WI38 (cell line): ENCODE measurements at regions not wholly inside any gene's neighbourhood (a gene's known extent, or its start where the extent isn't known, plus 50 kb on each side); places are given as distances from the start of the nearest gene placed in this dataset.

ENCODE experiments used
- H3K4me3 ChIP-seq: 2 replicates; pipeline ENCODE4 v1.5.1; 2011; ENCODE audit warnings: low read depth, mild to moderate bottlenecking, control low read depth, low read length
- TF ChIP-seq, protein P1 (sequence below): IDR thresholded peaks from 2 replicates; pipeline ENCODE4 v1.5.1; 2012; ENCODE audit warnings: low read depth, mild to moderate bottlenecking, control low read depth, low read length

DNA sequence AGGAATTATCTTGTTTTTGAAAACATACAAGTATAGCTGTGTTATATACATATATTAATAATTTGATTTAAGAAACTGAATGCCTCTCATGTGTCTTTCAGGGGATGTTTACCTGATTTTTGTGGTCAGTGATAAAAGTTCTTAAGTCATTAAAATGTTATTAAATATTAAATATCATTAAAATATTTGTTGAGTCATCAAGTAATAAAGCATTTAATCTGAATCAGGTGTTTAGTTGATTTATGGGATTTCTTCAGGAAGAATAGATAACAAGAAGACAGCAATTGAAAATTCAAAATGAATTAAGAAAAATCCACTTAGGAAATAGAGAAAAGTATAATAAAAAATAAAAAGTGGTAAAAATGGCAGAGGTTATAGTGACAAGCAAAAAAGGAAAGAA lies 361.9 kb upstream of the EYS start:
- TF ChIP-seq, protein P1, sequence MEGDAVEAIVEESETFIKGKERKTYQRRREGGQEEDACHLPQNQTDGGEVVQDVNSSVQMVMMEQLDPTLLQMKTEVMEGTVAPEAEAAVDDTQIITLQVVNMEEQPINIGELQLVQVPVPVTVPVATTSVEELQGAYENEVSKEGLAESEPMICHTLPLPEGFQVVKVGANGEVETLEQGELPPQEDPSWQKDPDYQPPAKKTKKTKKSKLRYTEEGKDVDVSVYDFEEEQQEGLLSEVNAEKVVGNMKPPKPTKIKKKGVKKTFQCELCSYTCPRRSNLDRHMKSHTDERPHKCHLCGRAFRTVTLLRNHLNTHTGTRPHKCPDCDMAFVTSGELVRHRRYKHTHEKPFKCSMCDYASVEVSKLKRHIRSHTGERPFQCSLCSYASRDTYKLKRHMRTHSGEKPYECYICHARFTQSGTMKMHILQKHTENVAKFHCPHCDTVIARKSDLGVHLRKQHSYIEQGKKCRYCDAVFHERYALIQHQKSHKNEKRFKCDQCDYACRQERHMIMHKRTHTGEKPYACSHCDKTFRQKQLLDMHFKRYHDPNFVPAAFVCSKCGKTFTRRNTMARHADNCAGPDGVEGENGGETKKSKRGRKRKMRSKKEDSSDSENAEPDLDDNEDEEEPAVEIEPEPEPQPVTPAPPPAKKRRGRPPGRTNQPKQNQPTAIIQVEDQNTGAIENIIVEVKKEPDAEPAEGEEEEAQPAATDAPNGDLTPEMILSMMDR: no peak
- H3K4me3 ChIP-seq: no peak overlapping the region

DNA sequence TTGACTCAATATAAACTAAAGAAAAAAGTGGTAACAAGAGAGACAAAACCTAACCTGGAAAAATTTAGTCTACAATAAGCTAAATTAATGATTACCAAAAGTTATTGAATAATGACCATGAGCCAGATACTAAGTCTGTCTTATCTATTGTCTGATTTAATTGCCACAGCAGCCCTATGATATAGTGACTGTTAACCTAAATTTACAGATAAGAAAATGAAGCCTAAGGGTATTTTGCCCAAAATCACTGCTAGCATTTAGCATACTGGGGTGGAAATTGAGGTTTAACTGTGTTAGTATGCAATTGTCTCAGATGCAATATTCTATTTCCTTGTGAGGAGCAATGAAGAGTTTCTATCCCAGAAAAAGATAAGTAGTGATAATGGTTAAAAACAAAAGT lies 361.0 kb upstream of the EYS start:
- TF ChIP-seq, protein P1: no peak
- no peak overlapping the region for H3K4me3 ChIP-seq

DNA sequence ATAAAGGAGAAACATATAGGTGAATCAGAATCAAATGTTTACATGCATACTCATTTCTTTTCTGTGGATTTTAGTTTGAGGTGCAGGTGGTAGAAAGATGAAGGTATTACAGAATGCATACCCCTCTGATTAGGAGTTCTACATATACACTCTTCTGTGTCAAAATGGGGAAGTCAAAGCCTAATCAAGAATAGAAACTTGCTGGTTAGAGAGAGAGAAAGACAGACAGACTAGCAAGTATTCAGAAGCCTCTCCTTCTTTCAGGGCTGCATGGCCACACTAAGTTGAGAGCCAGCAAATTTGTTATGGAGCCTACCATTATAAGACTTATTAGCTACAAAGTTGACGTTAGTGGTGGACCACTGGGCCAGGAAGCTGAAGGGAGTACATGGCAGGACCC lies 358.3 kb upstream of the EYS start:
- no peak overlapping the region for H3K4me3 ChIP-seq
- TF ChIP-seq, protein P1: no peak

DNA sequence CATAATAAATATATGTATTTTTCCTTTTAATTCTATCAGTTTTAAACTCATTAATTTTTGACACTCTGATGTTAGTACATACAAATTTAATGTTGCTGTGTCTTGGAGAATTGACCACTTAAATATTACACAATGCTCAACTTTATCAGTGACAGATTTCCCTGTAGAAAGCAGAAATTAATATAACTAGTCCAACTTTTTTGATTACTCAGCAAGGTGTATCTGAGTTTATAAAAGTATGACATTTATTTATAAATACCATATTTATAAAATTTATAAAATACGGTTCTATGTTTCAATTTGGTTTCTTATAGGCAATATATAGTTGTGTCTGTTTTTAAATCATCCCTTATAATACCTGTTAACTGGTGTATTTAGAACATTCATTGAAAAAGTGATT lies 350.0 kb upstream of the EYS start:
- H3K4me3 ChIP-seq: no peak overlapping the region
- TF ChIP-seq, protein P1: no peak

DNA sequence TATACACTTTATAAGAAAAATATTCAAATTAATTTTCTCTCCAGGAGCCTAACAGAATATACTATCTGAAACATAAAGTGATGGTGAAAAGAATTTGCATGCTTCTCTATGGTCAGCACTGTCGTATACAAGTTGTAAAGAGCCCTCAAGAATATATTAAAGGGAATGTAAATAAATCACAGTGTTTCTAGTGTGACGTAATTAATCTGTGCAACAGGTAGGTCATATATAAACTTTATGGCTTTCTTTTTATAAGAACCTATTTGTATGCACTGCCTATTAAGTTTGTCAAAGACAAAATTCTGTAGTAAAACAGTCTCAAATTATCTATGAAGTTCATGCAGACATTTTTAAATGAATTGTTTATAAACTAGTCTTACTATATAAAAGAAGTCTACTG lies 347.9 kb upstream of the EYS start:
- no peak overlapping the region for H3K4me3 ChIP-seq
- TF ChIP-seq, protein P1: no peak

DNA sequence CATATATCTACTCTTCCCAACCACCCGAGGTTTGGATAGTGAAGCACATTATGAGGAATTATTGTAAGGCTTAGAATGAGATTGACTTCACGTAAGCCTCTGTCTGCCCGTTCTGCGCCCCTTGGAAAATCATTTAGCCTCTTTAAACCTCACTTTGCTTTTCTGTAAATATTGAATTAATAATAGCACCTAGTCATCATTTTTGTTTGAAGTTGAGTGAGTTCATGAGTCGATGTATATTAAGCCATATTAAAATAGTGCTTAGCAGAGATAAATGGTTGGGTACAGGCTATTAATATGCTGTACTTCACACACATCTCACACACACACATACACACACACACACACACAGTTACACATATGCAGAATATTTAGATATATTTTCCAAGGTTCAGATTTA lies 344.8 kb upstream of the EYS start:
- TF ChIP-seq, protein P1: no peak

DNA sequence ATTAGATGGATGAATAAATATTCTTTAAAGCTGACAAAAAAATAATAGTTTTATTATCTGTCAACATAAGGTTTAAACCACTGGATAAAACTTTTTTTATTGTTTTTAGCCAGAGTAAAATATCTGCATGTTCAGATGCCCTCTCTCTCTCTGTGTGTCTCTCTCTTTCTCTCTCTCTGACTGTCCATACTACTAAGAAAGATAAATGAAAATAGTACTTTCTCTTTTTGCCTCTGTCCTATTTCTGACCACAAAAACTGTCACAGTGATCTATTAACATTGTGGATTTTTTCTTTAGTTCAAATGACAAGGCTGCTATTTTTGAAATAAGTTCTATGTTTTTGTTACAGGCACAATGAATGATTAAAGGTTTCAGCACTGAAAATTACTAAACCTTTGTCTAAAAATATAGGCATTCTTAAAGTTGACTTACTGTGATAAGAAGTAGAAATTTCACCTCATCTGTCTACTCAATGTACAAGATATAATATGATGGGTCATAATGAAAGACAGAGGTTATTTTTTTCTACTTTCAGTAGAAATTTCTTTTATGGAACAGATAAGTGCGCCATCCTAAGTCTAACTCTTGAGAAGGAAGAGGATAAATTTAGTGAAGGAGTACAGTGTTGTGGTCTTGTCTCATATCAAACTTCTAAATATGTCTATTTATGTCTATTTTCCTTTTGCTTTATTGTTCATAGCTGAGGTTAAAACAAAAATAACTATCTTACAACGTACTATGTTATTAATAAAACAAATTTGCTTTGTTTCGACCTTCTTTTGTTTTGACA lies 341.9 kb upstream of the EYS start:
- TF ChIP-seq, protein P1: no peak

More for the DNA sequence above, 344.8 kb upstream of the EYS start:
- no peak overlapping the region for H3K4me3 ChIP-seq

More for the DNA sequence above, 341.9 kb upstream of the EYS start:
- H3K4me3 ChIP-seq: no peak overlapping the region
